ENCODE measurements at regions not wholly inside any gene's neighbourhood (a gene's known extent, or its start where the extent isn't known, plus 50 kb on each side); places are given as distances from the start of the nearest gene placed in this dataset.

- Histone ChIP-seq H3K4me3 (ENCODE audit: extremely low read depth in 1 of 4, insufficient read depth in 2 of 4, low read depth in 3 of 4, low read length in 4 of 4) (peak overlapping the region in 3 of 4 experiments; percentile 50 to 78 (median 69); a peak in 5 of 8 replicates), H3K27ac (ENCODE audit: low read depth, low read length) (no peak overlapping the region), H3K23me2 (ENCODE audit: low read depth, low read length) (no peaks in the 10 kb centered on the region), H2AK5ac (ENCODE audit: low read depth, low read length) (no peak overlapping the region), H3K79me2 (ENCODE audit: control insufficient read depth in 1 of 2, insufficient read depth in 2 of 2, low read length in 2 of 2) (no peaks in the 10 kb centered on the region), H2BK12ac (ENCODE audit: low read depth, low read length) (no peak overlapping the region), H3K14ac (ENCODE audit: insufficient read length) (no peak overlapping the region), H4K5ac (ENCODE audit: insufficient read length, low read depth, low read length) (no peak overlapping the region), H3K36me3 (ENCODE audit: control insufficient read depth in 2 of 4, insufficient read depth in 4 of 4, low read length in 3 of 4) (no peaks in the 10 kb centered on the region), H3K79me1 (ENCODE audit: low read depth, low read length) (no peaks in the 10 kb centered on the region), H3K4me2 (ENCODE audit: insufficient read depth in 1 of 2, low read depth in 2 of 2, low read length in 2 of 2) (peak overlapping the region; percentile 56 to 95), H2AFZ (ENCODE audit: low read length) (0 out of 2 replicates have a peak overlapping the region, but pooled peaks have one; percentile 89), H2BK120ac (replicated peaks; ENCODE audit: low read depth, low read length) (no peak overlapping the region), H3K27me3 (replicated peaks in 1 of 4; ENCODE audit: control insufficient read depth in 3 of 4, extremely low read depth in 1 of 4, insufficient read depth in 3 of 4, low read length in 3 of 4) (no peaks in the 10 kb centered on the region), H3K18ac (ENCODE audit: extremely low read depth, low read length) (no peak overlapping the region), H3K9me3 (ENCODE audit: insufficient read depth in 2 of 2, low read depth in 1 of 2, low read length in 1 of 2) (no peaks in the 10 kb centered on the region), H2BK15ac (ENCODE audit: low read length) (0 out of 2 replicates have a peak overlapping the region, but pooled peaks have one; percentile 2), H3K56ac (replicated peaks; ENCODE audit: insufficient read length, low read depth, low read length) (no peak overlapping the region), H2BK5ac (ENCODE audit: low read depth, low read length) (no peak overlapping the region), H3K9ac (replicated peaks in 1 of 4; ENCODE audit: extremely low read depth in 1 of 4, low read depth in 3 of 4, low read length in 3 of 4) (no peak overlapping the region), H3K4me1 (replicated peaks in 1 of 4; ENCODE audit: control insufficient read depth in 3 of 4, insufficient read depth in 4 of 4, low read length in 3 of 4) (no peaks in the 10 kb centered on the region; a peak in 1 of 7 replicates), H4K20me1 (replicated peaks in 1 of 2; ENCODE audit: control insufficient read depth in 1 of 2, insufficient read depth in 2 of 2, low read length in 2 of 2) (no peaks in the 10 kb centered on the region), H4K8ac (ENCODE audit: extremely low read depth, insufficient read depth, low read length) (no peak overlapping the region), H4K91ac (replicated peaks; ENCODE audit: insufficient read length, low read length) (no peak overlapping the region), H3K4ac (replicated peaks; ENCODE audit: insufficient read length, low read depth, low read length) (no peak overlapping the region), H2BK20ac (ENCODE audit: low read length) (no peak overlapping the region), H3K23ac (ENCODE audit: insufficient read length) (no peak overlapping the region)
- ChIA-PET CTCF (ENCODE audit: partially characterized antibody) (interaction anchor here (0.7 kb wide), 1 partner anchor 82 kb away, joined by 3 read pairs; no protein-coding TSS in a partner anchor), POLR2A (ENCODE audit: partially characterized antibody) (no interaction called here)
- FAIRE-seq (no peak), DNase-seq (ENCODE audit: low read depth in 1 of 2, low spot score in 2 of 2) (no peak)
- TF ChIP-seq POLR2AphosphoS5 (IDR thresholded peaks at IDR 0.05; ENCODE audit: low read depth, low read length) (no peak), ASH2L (IDR thresholded peaks at IDR 0.05; ENCODE audit: low read length) (no peak), HDAC2 (IDR thresholded peaks at IDR 0.05; ENCODE audit: borderline replicate concordance in 1 of 2, low read depth in 2 of 2, low read length in 2 of 2) (no peak), PHF8 (conservative IDR thresholded peaks at IDR 0.05; ENCODE audit: low read depth, low read length) (no peak), EZH2 (IDR thresholded peaks at IDR 0.05; ENCODE audit: low read depth, low read length, severe bottlenecking) (no peak), CEBPB (IDR thresholded peaks at IDR 0.05; ENCODE audit: low read depth, low read length) (no peak), FOSL1 (IDR thresholded peaks at IDR 0.05; ENCODE audit: insufficient read depth, low read depth, low read length) (no peak), CHD1 (IDR thresholded peaks at IDR 0.05; ENCODE audit: low read depth, low read length) (no peak), TBP (IDR thresholded peaks at IDR 0.05; ENCODE audit: low read depth, low read length) (no peak)
- WGBS, 2 experiments (ENCODE audit: extremely low coverage in 1 of 2, insufficient coverage in 1 of 2, insufficient read length in 1 of 2, insufficient replicate concordance in 2 of 2, low coverage in 1 of 2, low lambda C conversion rate in 2 of 2, missing lambda C conversion rate in 1 of 2): 100% methylated on average over 2 of the region's 2 CpGs; no CpG with 5 or more reads in 1 of the 2 experiments
Measured at GRCh38 chr2:61693744-61694143, 155.6 kb upstream of the XPO1 start.

All from H1 (cell line).